ENCODE measurements at regions not wholly inside any gene's neighbourhood (a gene's known extent, or its start where the extent isn't known, plus 50 kb on each side); places are given as distances from the start of the nearest gene placed in this dataset.

GRCh38 chr19:30132343-30133075, 190.5 kb downstream of the URI1 start:
- TF ChIP-seq, protein P1, sequence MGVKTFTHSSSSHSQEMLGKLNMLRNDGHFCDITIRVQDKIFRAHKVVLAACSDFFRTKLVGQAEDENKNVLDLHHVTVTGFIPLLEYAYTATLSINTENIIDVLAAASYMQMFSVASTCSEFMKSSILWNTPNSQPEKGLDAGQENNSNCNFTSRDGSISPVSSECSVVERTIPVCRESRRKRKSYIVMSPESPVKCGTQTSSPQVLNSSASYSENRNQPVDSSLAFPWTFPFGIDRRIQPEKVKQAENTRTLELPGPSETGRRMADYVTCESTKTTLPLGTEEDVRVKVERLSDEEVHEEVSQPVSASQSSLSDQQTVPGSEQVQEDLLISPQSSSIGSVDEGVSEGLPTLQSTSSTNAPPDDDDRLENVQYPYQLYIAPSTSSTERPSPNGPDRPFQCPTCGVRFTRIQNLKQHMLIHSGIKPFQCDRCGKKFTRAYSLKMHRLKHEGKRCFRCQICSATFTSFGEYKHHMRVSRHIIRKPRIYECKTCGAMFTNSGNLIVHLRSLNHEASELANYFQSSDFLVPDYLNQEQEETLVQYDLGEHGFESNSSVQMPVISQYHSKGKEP (tag by site-specific recombination; IDR thresholded peaks at IDR 0.05): no peak
- TF ChIP-seq ZNF473 (tag by site-specific recombination; IDR thresholded peaks at IDR 0.05): no peak
- no peak for TF ChIP-seq GLI2 (tag by site-specific recombination; IDR thresholded peaks at IDR 0.05; ENCODE audit: borderline replicate concordance, low read depth)
- no peak for TF ChIP-seq ZNF701 (tag by site-specific recombination; IDR thresholded peaks at IDR 0.05)
- no peak for TF ChIP-seq ZNF324 (tag by site-specific recombination; IDR thresholded peaks at IDR 0.05)
- TF ChIP-seq, protein P2, sequence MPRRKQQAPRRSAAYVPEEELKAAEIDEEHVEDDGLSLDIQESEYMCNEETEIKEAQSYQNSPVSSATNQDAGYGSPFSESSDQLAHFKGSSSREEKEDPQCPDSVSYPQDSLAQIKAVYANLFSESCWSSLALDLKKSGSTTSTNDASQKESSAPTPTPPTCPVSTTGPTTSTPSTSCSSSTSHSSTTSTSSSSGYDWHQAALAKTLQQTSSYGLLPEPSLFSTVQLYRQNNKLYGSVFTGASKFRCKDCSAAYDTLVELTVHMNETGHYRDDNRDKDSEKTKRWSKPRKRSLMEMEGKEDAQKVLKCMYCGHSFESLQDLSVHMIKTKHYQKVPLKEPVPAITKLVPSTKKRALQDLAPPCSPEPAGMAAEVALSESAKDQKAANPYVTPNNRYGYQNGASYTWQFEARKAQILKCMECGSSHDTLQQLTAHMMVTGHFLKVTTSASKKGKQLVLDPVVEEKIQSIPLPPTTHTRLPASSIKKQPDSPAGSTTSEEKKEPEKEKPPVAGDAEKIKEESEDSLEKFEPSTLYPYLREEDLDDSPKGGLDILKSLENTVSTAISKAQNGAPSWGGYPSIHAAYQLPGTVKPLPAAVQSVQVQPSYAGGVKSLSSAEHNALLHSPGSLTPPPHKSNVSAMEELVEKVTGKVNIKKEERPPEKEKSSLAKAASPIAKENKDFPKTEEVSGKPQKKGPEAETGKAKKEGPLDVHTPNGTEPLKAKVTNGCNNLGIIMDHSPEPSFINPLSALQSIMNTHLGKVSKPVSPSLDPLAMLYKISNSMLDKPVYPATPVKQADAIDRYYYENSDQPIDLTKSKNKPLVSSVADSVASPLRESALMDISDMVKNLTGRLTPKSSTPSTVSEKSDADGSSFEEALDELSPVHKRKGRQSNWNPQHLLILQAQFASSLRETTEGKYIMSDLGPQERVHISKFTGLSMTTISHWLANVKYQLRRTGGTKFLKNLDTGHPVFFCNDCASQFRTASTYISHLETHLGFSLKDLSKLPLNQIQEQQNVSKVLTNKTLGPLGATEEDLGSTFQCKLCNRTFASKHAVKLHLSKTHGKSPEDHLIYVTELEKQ (tag by site-specific recombination; IDR thresholded peaks at IDR 0.05; ENCODE audit: borderline replicate concordance): no peak
- H3K4me1 ChIP-seq (ENCODE audit: control insufficient read depth, insufficient read depth, low read length): no peaks in the 10 kb centered on the region
- H3K27ac ChIP-seq (ENCODE audit: extremely low read depth, low read depth, low read length): no peak overlapping the region
- H3K9me3 ChIP-seq (ENCODE audit: control insufficient read depth, insufficient read depth, low read depth, low read length): no peaks in the 10 kb centered on the region
- H3K4me3 ChIP-seq (ENCODE audit: low read depth, low read length): no peak overlapping the region
- H3K36me3 ChIP-seq (ENCODE audit: control insufficient read depth in 2 of 2, insufficient read depth in 1 of 2, low read length in 2 of 2): no peaks in the 10 kb centered on the region
- ChIA-PET POLR2A (no interaction called here), CTCF (interaction anchor here (0.7 kb wide), 1 partner anchor 131 kb away, joined by 4 read pairs; no protein-coding TSS in a partner anchor)

DNA sequence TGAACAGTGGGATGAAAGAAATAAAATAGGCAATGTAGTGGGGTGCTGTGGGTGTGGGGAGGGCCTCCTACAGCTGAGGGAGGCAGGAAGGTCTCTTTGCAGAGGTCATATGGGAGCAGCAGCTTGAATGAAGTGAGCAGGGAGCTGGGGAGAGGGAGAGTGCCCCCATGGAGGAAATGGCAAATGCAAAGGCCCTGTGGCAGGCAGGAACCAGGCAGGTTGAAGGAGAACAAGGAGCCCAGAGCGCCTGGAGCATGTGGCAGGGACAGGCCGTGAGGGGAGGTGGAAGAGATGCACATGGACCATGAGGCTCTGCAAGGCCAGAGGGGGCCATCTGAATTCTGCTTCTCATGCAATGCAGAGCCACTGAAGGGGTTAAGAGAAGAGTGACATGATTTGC, 191.8 kb downstream of the URI1 start:
- ChIA-PET CTCF (interaction anchor here (0.5 to 0.7 kb wide), 4 partner anchors 56 to 1127 kb away, joined by 3 to 15 read pairs (median 4); no protein-coding TSS in a partner anchor), POLR2A (no interaction called here)
- H3K4me3 ChIP-seq (ENCODE audit: low read depth, low read length): no peak overlapping the region
- H3K27ac ChIP-seq (ENCODE audit: extremely low read depth, low read depth, low read length): no peak overlapping the region
- H3K36me3 ChIP-seq (ENCODE audit: control insufficient read depth in 2 of 2, insufficient read depth in 1 of 2, low read length in 2 of 2): no peaks in the 10 kb centered on the region
- H3K9me3 ChIP-seq (ENCODE audit: control insufficient read depth, insufficient read depth, low read depth, low read length): no peaks in the 10 kb centered on the region
- H3K4me1 ChIP-seq (ENCODE audit: control insufficient read depth, insufficient read depth, low read length): no peaks in the 10 kb centered on the region
- peak; percentile 95 for TF ChIP-seq ZNF623 (tag by site-specific recombination; IDR thresholded peaks at IDR 0.05)
- no peak for TF ChIP-seq ZNF433 (tag by site-specific recombination; IDR thresholded peaks at IDR 0.05; ENCODE audit: low read depth)
- no peak for TF ChIP-seq BCL11A (tag by site-specific recombination; IDR thresholded peaks at IDR 0.05; ENCODE audit: low read depth)
- TF ChIP-seq ZNF202 (tag by site-specific recombination; IDR thresholded peaks at IDR 0.05; ENCODE audit: borderline replicate concordance): no peak
- no peak for TF ChIP-seq SCRT1 (tag by site-specific recombination; IDR thresholded peaks at IDR 0.05; ENCODE audit: borderline replicate concordance)
- TF ChIP-seq EGR2 (tag by site-specific recombination; IDR thresholded peaks at IDR 0.05; ENCODE audit: low read depth): peak; percentile 23; the same call in 1 of the 2 replicates
- no peak for TF ChIP-seq ZNF843 (tag by site-specific recombination; IDR thresholded peaks at IDR 0.05)
- no peak for TF ChIP-seq PBX3 (CRISPR knock-in tag; IDR thresholded peaks at IDR 0.05)
